SK-N-SH (cell line): ENCODE measurements at regions not wholly inside any gene's neighbourhood (a gene's known extent, or its start where the extent isn't known, plus 50 kb on each side); places are given as distances from the start of the nearest gene placed in this dataset.

Source experiments
- CTCF ChIA-PET: fragments of 300-600, 350-600 bp; formaldehyde crosslinking; extraction: SDS; loops from one replicate; lab custom pipeline; 2021; lab: Yijun Ruan, JAX
- POLR2A ChIA-PET: fragments of 350-600 bp; sonication (Branson Sonifier 250); formaldehyde crosslinking; extraction: SDS; loops from one replicate; lab custom pipeline; 2020; ENCODE audit warnings: antibody characterized with exemption, inconsistent platforms; lab: Yijun Ruan, JAX
- DNase-seq: peaks from one replicate; pipeline ENCODE4 v3.0.0; 2012
- H2AFZ ChIP-seq: fragments of 200-600 bp; sonication (generic); 2 replicates; pipeline ENCODE4 v1.8.1; 2016; ENCODE audit warnings: antibody characterized with exemption, mild to moderate bottlenecking, low read depth
- H3F3A ChIP-seq: fragments of 200-600 bp; sonication (generic); replicated peaks from 2 replicates; pipeline ENCODE3; 2016; ENCODE audit warnings: antibody characterized with exemption, mild to moderate bottlenecking; ENCODE audit not compliant: insufficient read depth
- H3K27ac ChIP-seq, 2 experiments: fragments of 200-500 bp in 1 of 2; fragments of 200-600 bp in 1 of 2; sonication (Bioruptor generic) in 1 of 2; sonication (generic), shearing (Covaris generic) in 1 of 2; 2 replicates each; pipeline versions ENCODE4 v1.5.1 to v1.6.1; 2014 to 2016; ENCODE audit warnings: low read depth in 2 of 2, inconsistent platforms in 1 of 2, low read length in 1 of 2, mild to moderate bottlenecking in 1 of 2, mixed read lengths in 1 of 2
- H3K27me3 ChIP-seq: fragments of 200-600 bp; sonication (generic), shearing (Covaris generic); 2 replicates; pipeline ENCODE4 v1.6.1; 2016; ENCODE audit warnings: mixed run types; ENCODE audit not compliant: insufficient read depth
- H3K36me3 ChIP-seq, 2 experiments: fragments of 200-500 bp in 1 of 2; fragments of 200-600 bp in 1 of 2; sonication (Bioruptor generic) in 1 of 2; sonication (generic) in 1 of 2; replicated peaks in 1 of 2; 2 replicates each; pipeline versions ENCODE3 to v1.5.1; 2014 to 2016; ENCODE audit warnings: low read length in 1 of 2, mild to moderate bottlenecking in 1 of 2; ENCODE audit not compliant: insufficient read depth in 2 of 2, control insufficient read depth in 1 of 2
- H3K4me1 ChIP-seq, 2 experiments: fragments of 200-500 bp in 1 of 2; fragments of 200-600 bp in 1 of 2; sonication (Bioruptor generic) in 1 of 2; sonication (generic), shearing (Covaris generic) in 1 of 2; 2 replicates each; pipeline versions ENCODE4 v1.5.1 to v1.6.1; 2014 to 2016; ENCODE audit warnings: low read depth in 1 of 2, low read length in 1 of 2, mixed run types in 1 of 2; ENCODE audit not compliant: insufficient read depth in 2 of 2, control insufficient read depth in 1 of 2
- H3K4me2 ChIP-seq: fragments of 200-600 bp; sonication (generic), shearing (Covaris generic); 2 replicates; pipeline ENCODE4 v1.6.1; 2017; ENCODE audit warnings: mixed run types
- H3K4me3 ChIP-seq, 2 experiments: fragments of 200-500 bp in 1 of 2; fragments of 200-600 bp in 1 of 2; sonication (Bioruptor generic) in 1 of 2; sonication (generic), shearing (Covaris generic) in 1 of 2; 2 replicates each; pipeline versions ENCODE4 v1.5.1 to v1.8.1; 2014 to 2016; ENCODE audit warnings: low read depth in 2 of 2, inconsistent platforms in 1 of 2, low read length in 1 of 2, mild to moderate bottlenecking in 1 of 2, mixed read lengths in 1 of 2, moderate library complexity in 1 of 2
- H3K79me2 ChIP-seq: fragments of 200-600 bp; sonication (generic); 2 replicates; pipeline ENCODE4 v1.8.1; 2017; ENCODE audit warnings: mild to moderate bottlenecking; ENCODE audit not compliant: insufficient read depth
- H3K9ac ChIP-seq: fragments of 200-600 bp; sonication (generic); 2 replicates; pipeline ENCODE4 v1.6.1; 2017; ENCODE audit warnings: mixed run types
- H3K9me2 ChIP-seq: fragments of 200-600 bp; sonication (generic); 2 replicates; pipeline ENCODE4 v1.6.1; 2017; ENCODE audit warnings: mixed run types
- H3K9me3 ChIP-seq: fragments of 200-600 bp; sonication (generic); 2 replicates; pipeline ENCODE4 v1.6.1; 2017; ENCODE audit warnings: mixed run types, mild to moderate bottlenecking, moderate library complexity
- H4K20me1 ChIP-seq: fragments of 200-600 bp; sonication (generic); 2 replicates; pipeline ENCODE4 v1.6.1; 2017; ENCODE audit warnings: mild to moderate bottlenecking, mixed run types; ENCODE audit not compliant: insufficient read depth
- ELF1 ChIP-seq: IDR thresholded peaks from 2 replicates; pipeline ENCODE4 v1.4.0; 2012
- FOXM1 ChIP-seq: IDR thresholded peaks from 2 replicates; pipeline ENCODE4 v1.4.0; 2012; ENCODE audit warnings: low read depth, mild to moderate bottlenecking
- GATA2 ChIP-seq: sonication (generic); formaldehyde crosslinking; IDR thresholded peaks from 2 replicates; pipeline ENCODE4 v1.5.0; 2020; ENCODE audit warnings: mild to moderate bottlenecking, missing genetic modification reagents
- JUND ChIP-seq: IDR thresholded peaks from 2 replicates; pipeline ENCODE4 v1.4.0; 2012
- MEF2A ChIP-seq: IDR thresholded peaks from 2 replicates; pipeline ENCODE4 v1.4.0; 2012; ENCODE audit warnings: low read depth, borderline replicate concordance
- NRF1 ChIP-seq: IDR thresholded peaks from 2 replicates; pipeline ENCODE4 v1.6.1; 2012; ENCODE audit warnings: low read depth, mild to moderate bottlenecking, low read length
- POLR2AphosphoS5 ChIP-seq: IDR thresholded peaks from 2 replicates; pipeline ENCODE4 v1.6.1; 2012; ENCODE audit warnings: low read depth, low read length
- RCOR1 ChIP-seq: fragments of 150-350 bp; IDR thresholded peaks from 2 replicates; pipeline ENCODE4 v1.6.1; 2017; ENCODE audit warnings: antibody characterized with exemption, low read length
- RXRA ChIP-seq: IDR thresholded peaks from 2 replicates; pipeline ENCODE4 v1.4.0; 2012; ENCODE audit warnings: low read depth, mild to moderate bottlenecking, borderline replicate concordance
- TAF1 ChIP-seq: IDR thresholded peaks from 2 replicates; pipeline ENCODE4 v1.6.1; 2012; ENCODE audit warnings: low read depth, mild to moderate bottlenecking, low read length, moderate library complexity, borderline replicate concordance
- TCF12 ChIP-seq: IDR thresholded peaks from 2 replicates; pipeline ENCODE4 v1.4.0; 2012
- WGBS: methylation state at CpG from one replicate; pipeline ENCODE4 v1.1.6; 2017; ENCODE audit warnings: low lambda C conversion rate; 5-methylcytosine and 5-hydroxymethylcytosine counted together
- TF ChIP-seq, protein P1 (sequence below): IDR thresholded peaks from 2 replicates; pipeline ENCODE4 v1.4.0; 2012; ENCODE audit warnings: low read depth
- TF ChIP-seq, protein P2 (sequence below): fragments of 200-600 bp; sonication (generic); IDR thresholded peaks from 2 replicates; pipeline ENCODE4 v1.6.1; 2017; ENCODE audit warnings: antibody characterized with exemption, mild to moderate bottlenecking, moderate library complexity
- TF ChIP-seq, protein P3 (sequence below): IDR thresholded peaks from 2 replicates; pipeline ENCODE4 v1.4.0; 2012; ENCODE audit warnings: low read depth, borderline replicate concordance
- TF ChIP-seq, protein P4 (sequence below): IDR thresholded peaks from 2 replicates; pipeline ENCODE4 v1.4.0; 2012; ENCODE audit warnings: low read depth, borderline replicate concordance
- TF ChIP-seq, protein P5 (sequence below): fragments of 150-350 bp; IDR thresholded peaks from 2 replicates; pipeline ENCODE4 v1.6.1; 2016; ENCODE audit warnings: mild to moderate bottlenecking, low read depth, low read length

DNA sequence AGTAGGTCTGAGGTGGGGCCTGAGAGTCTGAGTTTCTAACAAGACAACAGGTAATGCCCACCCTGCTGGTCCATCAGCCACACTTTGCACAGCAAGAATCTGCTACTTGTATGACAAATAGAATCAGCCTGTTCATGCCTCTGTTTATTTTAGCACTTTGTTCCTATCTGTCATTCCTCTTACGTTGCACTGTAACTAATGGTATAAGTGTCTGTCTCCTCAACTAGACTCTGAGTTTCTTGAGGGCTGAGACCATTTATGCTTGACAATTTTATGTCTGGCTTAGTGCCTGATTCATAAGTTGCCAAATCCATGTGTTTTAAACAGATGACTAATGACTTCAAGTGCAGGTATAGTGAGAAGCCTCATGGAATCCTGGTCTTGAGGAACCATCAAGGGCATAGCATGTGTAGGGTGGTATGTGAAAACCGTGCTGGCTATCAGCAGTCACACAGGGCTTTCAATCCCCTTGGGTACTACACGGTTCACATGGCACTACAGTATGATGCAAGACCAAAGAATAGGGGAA, 209.7 kb downstream of the C11orf91 start:
- Histone ChIP-seq H3K4me1 (peaks cover 0 to 5% of the 10 kb centered on the region in 2 experiments; a peak in 2 of 4 replicates), H4K20me1 (peaks cover 74% of the 10 kb centered on the region), H3K27me3 (no peaks in the 10 kb centered on the region), H3K27ac (no peak overlapping the region), H3K9me2 (no peaks in the 10 kb centered on the region), H2AFZ (no peak overlapping the region), H3F3A (peaks cover 12% of the 10 kb centered on the region), H3K4me3 (no peak overlapping the region), H3K79me2 (peaks cover 100% of the 10 kb centered on the region), H3K9ac (no peak overlapping the region), H3K36me3 (peaks cover 0 to 11% of the 10 kb centered on the region in 2 experiments), H3K4me2 (no peak overlapping the region), H3K9me3 (no peaks in the 10 kb centered on the region)
- WGBS: 61% methylated on average over 3 of the region's 3 CpGs
- ChIA-PET POLR2A (no interaction called here), CTCF (no interaction called here)
- no peak for DNase-seq
- TF ChIP-seq, protein P1, sequence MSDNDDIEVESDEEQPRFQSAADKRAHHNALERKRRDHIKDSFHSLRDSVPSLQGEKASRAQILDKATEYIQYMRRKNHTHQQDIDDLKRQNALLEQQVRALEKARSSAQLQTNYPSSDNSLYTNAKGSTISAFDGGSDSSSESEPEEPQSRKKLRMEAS: no peak
- TF ChIP-seq TAF1 (no peak), JUND (no peak), RCOR1 (no peak), RXRA (no peak), TCF12 (no peak), FOXM1 (no peak), GATA2 (CRISPR knock-in tag) (no peak), ELF1 (no peak), MEF2A (no peak), POLR2AphosphoS5 (no peak), NRF1 (no peak)
- TF ChIP-seq, protein P2, sequence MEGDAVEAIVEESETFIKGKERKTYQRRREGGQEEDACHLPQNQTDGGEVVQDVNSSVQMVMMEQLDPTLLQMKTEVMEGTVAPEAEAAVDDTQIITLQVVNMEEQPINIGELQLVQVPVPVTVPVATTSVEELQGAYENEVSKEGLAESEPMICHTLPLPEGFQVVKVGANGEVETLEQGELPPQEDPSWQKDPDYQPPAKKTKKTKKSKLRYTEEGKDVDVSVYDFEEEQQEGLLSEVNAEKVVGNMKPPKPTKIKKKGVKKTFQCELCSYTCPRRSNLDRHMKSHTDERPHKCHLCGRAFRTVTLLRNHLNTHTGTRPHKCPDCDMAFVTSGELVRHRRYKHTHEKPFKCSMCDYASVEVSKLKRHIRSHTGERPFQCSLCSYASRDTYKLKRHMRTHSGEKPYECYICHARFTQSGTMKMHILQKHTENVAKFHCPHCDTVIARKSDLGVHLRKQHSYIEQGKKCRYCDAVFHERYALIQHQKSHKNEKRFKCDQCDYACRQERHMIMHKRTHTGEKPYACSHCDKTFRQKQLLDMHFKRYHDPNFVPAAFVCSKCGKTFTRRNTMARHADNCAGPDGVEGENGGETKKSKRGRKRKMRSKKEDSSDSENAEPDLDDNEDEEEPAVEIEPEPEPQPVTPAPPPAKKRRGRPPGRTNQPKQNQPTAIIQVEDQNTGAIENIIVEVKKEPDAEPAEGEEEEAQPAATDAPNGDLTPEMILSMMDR: no peak
- TF ChIP-seq, protein P3, sequence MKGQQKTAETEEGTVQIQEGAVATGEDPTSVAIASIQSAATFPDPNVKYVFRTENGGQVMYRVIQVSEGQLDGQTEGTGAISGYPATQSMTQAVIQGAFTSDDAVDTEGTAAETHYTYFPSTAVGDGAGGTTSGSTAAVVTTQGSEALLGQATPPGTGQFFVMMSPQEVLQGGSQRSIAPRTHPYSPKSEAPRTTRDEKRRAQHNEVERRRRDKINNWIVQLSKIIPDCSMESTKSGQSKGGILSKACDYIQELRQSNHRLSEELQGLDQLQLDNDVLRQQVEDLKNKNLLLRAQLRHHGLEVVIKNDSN: no peak
- TF ChIP-seq, protein P4, sequence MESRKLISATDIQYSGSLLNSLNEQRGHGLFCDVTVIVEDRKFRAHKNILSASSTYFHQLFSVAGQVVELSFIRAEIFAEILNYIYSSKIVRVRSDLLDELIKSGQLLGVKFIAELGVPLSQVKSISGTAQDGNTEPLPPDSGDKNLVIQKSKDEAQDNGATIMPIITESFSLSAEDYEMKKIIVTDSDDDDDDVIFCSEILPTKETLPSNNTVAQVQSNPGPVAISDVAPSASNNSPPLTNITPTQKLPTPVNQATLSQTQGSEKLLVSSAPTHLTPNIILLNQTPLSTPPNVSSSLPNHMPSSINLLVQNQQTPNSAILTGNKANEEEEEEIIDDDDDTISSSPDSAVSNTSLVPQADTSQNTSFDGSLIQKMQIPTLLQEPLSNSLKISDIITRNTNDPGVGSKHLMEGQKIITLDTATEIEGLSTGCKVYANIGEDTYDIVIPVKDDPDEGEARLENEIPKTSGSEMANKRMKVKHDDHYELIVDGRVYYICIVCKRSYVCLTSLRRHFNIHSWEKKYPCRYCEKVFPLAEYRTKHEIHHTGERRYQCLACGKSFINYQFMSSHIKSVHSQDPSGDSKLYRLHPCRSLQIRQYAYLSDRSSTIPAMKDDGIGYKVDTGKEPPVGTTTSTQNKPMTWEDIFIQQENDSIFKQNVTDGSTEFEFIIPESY: no peak
- TF ChIP-seq, protein P5, sequence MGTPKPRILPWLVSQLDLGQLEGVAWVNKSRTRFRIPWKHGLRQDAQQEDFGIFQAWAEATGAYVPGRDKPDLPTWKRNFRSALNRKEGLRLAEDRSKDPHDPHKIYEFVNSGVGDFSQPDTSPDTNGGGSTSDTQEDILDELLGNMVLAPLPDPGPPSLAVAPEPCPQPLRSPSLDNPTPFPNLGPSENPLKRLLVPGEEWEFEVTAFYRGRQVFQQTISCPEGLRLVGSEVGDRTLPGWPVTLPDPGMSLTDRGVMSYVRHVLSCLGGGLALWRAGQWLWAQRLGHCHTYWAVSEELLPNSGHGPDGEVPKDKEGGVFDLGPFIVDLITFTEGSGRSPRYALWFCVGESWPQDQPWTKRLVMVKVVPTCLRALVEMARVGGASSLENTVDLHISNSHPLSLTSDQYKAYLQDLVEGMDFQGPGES: no peak
